Liver (tissue), 8 donors: ENCODE measurements at regions not wholly inside any gene's neighbourhood (a gene's known extent, or its start where the extent isn't known, plus 50 kb on each side); places are given as distances from the start of the nearest gene placed in this dataset.

ENCODE experiments used
- DNase-seq: peaks from one replicate; pipeline ENCODE4 v3.0.0-alpha.2; 2017; ENCODE audit warnings: low spot score
- H3K27ac ChIP-seq, 2 donors: one replicate each; pipeline ENCODE4 v1.7.0; 2013; ENCODE audit warnings: inconsistent platforms in 2 of 2, low read length in 2 of 2, control low read depth in 1 of 2, low read depth in 1 of 2, mild to moderate bottlenecking in 1 of 2
- H3K27me3 ChIP-seq, 4 donors: one replicate each; pipeline versions ENCODE4 v1.6.1 to v1.7.0; 2013; ENCODE audit warnings: low read length in 3 of 4, inconsistent platforms in 1 of 4, mild to moderate bottlenecking in 1 of 4, moderate library complexity in 1 of 4; ENCODE audit not compliant: control insufficient read depth in 4 of 4, insufficient read depth in 4 of 4
- H3K36me3 ChIP-seq, 4 donors: one replicate each; pipeline versions ENCODE4 v1.6.1 to v1.7.0; 2013; ENCODE audit warnings: low read length in 3 of 4, mild to moderate bottlenecking in 3 of 4, low read depth in 1 of 4, moderate library complexity in 1 of 4; ENCODE audit not compliant: control insufficient read depth in 4 of 4, insufficient read depth in 3 of 4
- H3K4me1 ChIP-seq, 4 donors: one replicate each; pipeline versions ENCODE4 v1.6.1 to v1.7.0; 2013; ENCODE audit warnings: low read length in 3 of 4, mild to moderate bottlenecking in 3 of 4, moderate library complexity in 1 of 4; ENCODE audit not compliant: control insufficient read depth in 4 of 4, insufficient read depth in 4 of 4
- H3K4me3 ChIP-seq, 3 donors: one replicate each; pipeline versions ENCODE4 v1.6.1 to v1.7.0; 2013; ENCODE audit warnings: low read length in 3 of 3, control low read depth in 1 of 3, low read depth in 1 of 3, mild to moderate bottlenecking in 1 of 3
- H3K9ac ChIP-seq, 2 donors: one replicate each; pipeline ENCODE4 v1.7.0; 2013; ENCODE audit warnings: low read length in 2 of 2, mild to moderate bottlenecking in 2 of 2, moderate library complexity in 2 of 2, control low read depth in 1 of 2, low read depth in 1 of 2
- H3K9me3 ChIP-seq, 4 donors: one replicate each; pipeline versions ENCODE4 v1.6.1 to v1.7.0; 2013; ENCODE audit warnings: low read length in 3 of 4; ENCODE audit not compliant: control insufficient read depth in 4 of 4
- EGR1 ChIP-seq, 2 donors: IDR thresholded peaks; 2 replicates each; pipeline ENCODE4 v1.6.1; 2016 to 2018; ENCODE audit warnings: antibody characterized with exemption in 2 of 2, low read depth in 2 of 2
- FOXA1 ChIP-seq: IDR thresholded peaks from 2 replicates; pipeline ENCODE4 v1.6.1; 2016; ENCODE audit warnings: antibody characterized with exemption
- FOXA2 ChIP-seq: IDR thresholded peaks from 2 replicates; pipeline ENCODE4 v1.6.1; 2016; ENCODE audit warnings: antibody characterized with exemption
- GABPA ChIP-seq, 2 donors: IDR thresholded peaks in 1 of 2; conservative IDR thresholded peaks in 1 of 2; 2 replicates each; pipeline ENCODE4 v1.6.1; 2016; ENCODE audit warnings: antibody characterized with exemption in 2 of 2, mild to moderate bottlenecking in 1 of 2, moderate library complexity in 1 of 2
- HNF4A ChIP-seq, 2 donors: conservative IDR thresholded peaks; 2 replicates each; pipeline ENCODE4 v1.6.1; 2016; ENCODE audit warnings: antibody characterized with exemption in 2 of 2, mild to moderate bottlenecking in 2 of 2
- HNF4G ChIP-seq: IDR thresholded peaks from 2 replicates; pipeline ENCODE4 v1.6.1; 2016; ENCODE audit warnings: antibody characterized with exemption
- JUND ChIP-seq, 2 donors: IDR thresholded peaks; 2 replicates each; pipeline ENCODE4 v1.6.1; 2016; ENCODE audit warnings: antibody characterized with exemption in 2 of 2
- NR2F2 ChIP-seq: IDR thresholded peaks from 2 replicates; pipeline ENCODE4 v1.6.1; 2016; ENCODE audit warnings: antibody characterized with exemption
- RAD21 ChIP-seq, 2 donors: IDR thresholded peaks; 2 replicates each; pipeline ENCODE4 v1.6.1; 2016; ENCODE audit warnings: antibody characterized with exemption in 2 of 2, mild to moderate bottlenecking in 2 of 2
- RXRA ChIP-seq, 2 donors: IDR thresholded peaks; 2 replicates each; pipeline ENCODE4 v1.6.1; 2017 to 2018; ENCODE audit warnings: antibody characterized with exemption in 2 of 2, mild to moderate bottlenecking in 1 of 2
- SP1 ChIP-seq: IDR thresholded peaks from 2 replicates; pipeline ENCODE4 v1.6.1; 2018; ENCODE audit warnings: antibody characterized with exemption, mild to moderate bottlenecking
- TAF1 ChIP-seq: conservative IDR thresholded peaks from 2 replicates; pipeline ENCODE4 v1.6.1; 2016; ENCODE audit warnings: antibody characterized with exemption, mild to moderate bottlenecking
- YY1 ChIP-seq: IDR thresholded peaks from 2 replicates; pipeline ENCODE4 v1.6.1; 2016; ENCODE audit warnings: antibody characterized with exemption, mild to moderate bottlenecking
- WGBS: extraction: QIAGEN DNeasy Blood & Tissue Kit; methylation state at CpG from one replicate; pipeline ENCODE4 v1.1.7; 2013; 5-methylcytosine and 5-hydroxymethylcytosine counted together
- TF ChIP-seq, protein P1 (sequence below): IDR thresholded peaks from 2 replicates; pipeline ENCODE4 v1.6.1; 2016; ENCODE audit warnings: antibody characterized with exemption
- TF ChIP-seq, protein P2 (sequence below): IDR thresholded peaks from 2 replicates; pipeline ENCODE4 v1.6.1; 2016; ENCODE audit warnings: antibody characterized with exemption
- TF ChIP-seq, protein P3 (sequence below): IDR thresholded peaks from 2 replicates; pipeline ENCODE4 v1.6.1; 2016; ENCODE audit warnings: antibody characterized with exemption
- TF ChIP-seq, protein P4 (sequence below): IDR thresholded peaks from 2 replicates; pipeline ENCODE4 v1.6.1; 2016; ENCODE audit warnings: antibody characterized with exemption, mild to moderate bottlenecking
- TF ChIP-seq, protein P5 (sequence below): fragments of 150-350 bp; IDR thresholded peaks from 2 replicates; pipeline ENCODE4 v1.5.1; 2017; ENCODE audit warnings: improper control_type of control experiment, low read depth, low read length; ENCODE audit not compliant: missing input control
- donor health status: healthy.
- donor health status: healthy.
- donor health status: healthy.
- donor health status: healthy.
- donor health status: healthy.

DNA sequence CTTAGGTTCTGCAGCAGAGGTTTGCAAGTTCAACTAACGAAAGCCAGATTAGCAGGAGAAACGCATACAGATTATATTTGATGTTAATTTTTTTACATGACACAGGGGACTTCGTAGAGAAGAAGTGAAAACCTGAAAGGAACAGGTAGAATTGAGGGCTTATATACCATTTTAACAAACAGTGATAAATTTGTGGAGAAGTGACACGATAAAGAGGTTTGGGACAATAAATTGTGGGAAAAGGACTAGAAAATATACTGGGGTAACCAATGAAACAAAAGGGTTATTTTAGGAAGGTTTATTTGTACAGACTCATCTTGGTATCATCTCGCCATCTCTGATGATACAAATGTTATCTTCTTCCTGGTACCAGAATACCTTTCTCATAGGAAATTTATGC, 452.9 kb downstream of the SETD4 start:
- H3K27me3 ChIP-seq = peaks cover 0 to 6% (median under 1%) of the 10 kb centered on the region in 4 donors
- no peak for TF ChIP-seq FOXA2
- H3K4me3 ChIP-seq = no peak overlapping the region
- no peaks in the 10 kb centered on the region for H3K9me3 ChIP-seq
- no peak overlapping the region for H3K9ac ChIP-seq
- WGBS = 80% methylated on average over 5 of the region's 5 CpGs
- no peak for DNase-seq
- H3K36me3 ChIP-seq = no peaks in the 10 kb centered on the region
- no peaks in the 10 kb centered on the region for H3K4me1 ChIP-seq
- H3K27ac ChIP-seq = no peak overlapping the region

DNA sequence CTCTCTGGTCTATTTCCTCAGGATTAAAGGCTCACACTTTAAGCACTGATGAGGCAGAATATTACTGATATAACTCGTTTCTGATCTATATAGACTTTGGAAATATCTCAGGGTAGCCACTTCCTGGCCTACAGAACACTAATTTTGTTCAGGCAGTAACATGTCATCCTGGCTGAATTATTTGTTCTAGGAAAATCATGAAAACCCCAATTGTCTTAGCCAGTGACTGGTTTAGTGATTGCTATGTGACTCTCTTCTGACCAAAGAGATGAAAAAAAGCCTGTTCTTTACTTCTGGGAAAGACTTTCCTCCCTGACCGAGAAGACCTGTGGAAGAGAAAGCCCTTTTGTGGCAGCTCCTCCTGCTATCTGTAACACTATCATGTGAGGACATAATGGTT, 453.7 kb downstream of the SETD4 start:
- H3K27me3 ChIP-seq = peaks cover 0 to 6% (median under 1%) of the 10 kb centered on the region in 4 donors
- no peaks in the 10 kb centered on the region for H3K36me3 ChIP-seq
- TF ChIP-seq, protein P1, sequence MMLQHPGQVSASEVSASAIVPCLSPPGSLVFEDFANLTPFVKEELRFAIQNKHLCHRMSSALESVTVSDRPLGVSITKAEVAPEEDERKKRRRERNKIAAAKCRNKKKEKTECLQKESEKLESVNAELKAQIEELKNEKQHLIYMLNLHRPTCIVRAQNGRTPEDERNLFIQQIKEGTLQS = no peak
- TF ChIP-seq FOXA2 (no peak), FOXA1 (no peak), SP1 (no peak), YY1 (no peak), GABPA (IDR thresholded peaks at IDR 0.05 in 1 of 2, conservative IDR thresholded peaks at IDR 0.05 in 1 of 2) (no peak), HNF4G (no peak), RXRA (IDR thresholded peaks at IDR 0.05) (no peak), EGR1 (IDR thresholded peaks at IDR 0.05; ENCODE audit: low read depth in 2 of 2) (no peak), TAF1 (no peak), HNF4A (conservative IDR thresholded peaks at IDR 0.05) (no peak), JUND (IDR thresholded peaks at IDR 0.05) (no peak), RAD21 (IDR thresholded peaks at IDR 0.05) (no peak), NR2F2 (no peak)
- TF ChIP-seq, protein P2, sequence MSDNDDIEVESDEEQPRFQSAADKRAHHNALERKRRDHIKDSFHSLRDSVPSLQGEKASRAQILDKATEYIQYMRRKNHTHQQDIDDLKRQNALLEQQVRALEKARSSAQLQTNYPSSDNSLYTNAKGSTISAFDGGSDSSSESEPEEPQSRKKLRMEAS = no peak
- TF ChIP-seq, protein P3, sequence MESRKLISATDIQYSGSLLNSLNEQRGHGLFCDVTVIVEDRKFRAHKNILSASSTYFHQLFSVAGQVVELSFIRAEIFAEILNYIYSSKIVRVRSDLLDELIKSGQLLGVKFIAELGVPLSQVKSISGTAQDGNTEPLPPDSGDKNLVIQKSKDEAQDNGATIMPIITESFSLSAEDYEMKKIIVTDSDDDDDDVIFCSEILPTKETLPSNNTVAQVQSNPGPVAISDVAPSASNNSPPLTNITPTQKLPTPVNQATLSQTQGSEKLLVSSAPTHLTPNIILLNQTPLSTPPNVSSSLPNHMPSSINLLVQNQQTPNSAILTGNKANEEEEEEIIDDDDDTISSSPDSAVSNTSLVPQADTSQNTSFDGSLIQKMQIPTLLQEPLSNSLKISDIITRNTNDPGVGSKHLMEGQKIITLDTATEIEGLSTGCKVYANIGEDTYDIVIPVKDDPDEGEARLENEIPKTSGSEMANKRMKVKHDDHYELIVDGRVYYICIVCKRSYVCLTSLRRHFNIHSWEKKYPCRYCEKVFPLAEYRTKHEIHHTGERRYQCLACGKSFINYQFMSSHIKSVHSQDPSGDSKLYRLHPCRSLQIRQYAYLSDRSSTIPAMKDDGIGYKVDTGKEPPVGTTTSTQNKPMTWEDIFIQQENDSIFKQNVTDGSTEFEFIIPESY = no peak
- TF ChIP-seq, protein P4, sequence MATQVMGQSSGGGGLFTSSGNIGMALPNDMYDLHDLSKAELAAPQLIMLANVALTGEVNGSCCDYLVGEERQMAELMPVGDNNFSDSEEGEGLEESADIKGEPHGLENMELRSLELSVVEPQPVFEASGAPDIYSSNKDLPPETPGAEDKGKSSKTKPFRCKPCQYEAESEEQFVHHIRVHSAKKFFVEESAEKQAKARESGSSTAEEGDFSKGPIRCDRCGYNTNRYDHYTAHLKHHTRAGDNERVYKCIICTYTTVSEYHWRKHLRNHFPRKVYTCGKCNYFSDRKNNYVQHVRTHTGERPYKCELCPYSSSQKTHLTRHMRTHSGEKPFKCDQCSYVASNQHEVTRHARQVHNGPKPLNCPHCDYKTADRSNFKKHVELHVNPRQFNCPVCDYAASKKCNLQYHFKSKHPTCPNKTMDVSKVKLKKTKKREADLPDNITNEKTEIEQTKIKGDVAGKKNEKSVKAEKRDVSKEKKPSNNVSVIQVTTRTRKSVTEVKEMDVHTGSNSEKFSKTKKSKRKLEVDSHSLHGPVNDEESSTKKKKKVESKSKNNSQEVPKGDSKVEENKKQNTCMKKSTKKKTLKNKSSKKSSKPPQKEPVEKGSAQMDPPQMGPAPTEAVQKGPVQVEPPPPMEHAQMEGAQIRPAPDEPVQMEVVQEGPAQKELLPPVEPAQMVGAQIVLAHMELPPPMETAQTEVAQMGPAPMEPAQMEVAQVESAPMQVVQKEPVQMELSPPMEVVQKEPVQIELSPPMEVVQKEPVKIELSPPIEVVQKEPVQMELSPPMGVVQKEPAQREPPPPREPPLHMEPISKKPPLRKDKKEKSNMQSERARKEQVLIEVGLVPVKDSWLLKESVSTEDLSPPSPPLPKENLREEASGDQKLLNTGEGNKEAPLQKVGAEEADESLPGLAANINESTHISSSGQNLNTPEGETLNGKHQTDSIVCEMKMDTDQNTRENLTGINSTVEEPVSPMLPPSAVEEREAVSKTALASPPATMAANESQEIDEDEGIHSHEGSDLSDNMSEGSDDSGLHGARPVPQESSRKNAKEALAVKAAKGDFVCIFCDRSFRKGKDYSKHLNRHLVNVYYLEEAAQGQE = no peak
- TF ChIP-seq, protein P5, sequence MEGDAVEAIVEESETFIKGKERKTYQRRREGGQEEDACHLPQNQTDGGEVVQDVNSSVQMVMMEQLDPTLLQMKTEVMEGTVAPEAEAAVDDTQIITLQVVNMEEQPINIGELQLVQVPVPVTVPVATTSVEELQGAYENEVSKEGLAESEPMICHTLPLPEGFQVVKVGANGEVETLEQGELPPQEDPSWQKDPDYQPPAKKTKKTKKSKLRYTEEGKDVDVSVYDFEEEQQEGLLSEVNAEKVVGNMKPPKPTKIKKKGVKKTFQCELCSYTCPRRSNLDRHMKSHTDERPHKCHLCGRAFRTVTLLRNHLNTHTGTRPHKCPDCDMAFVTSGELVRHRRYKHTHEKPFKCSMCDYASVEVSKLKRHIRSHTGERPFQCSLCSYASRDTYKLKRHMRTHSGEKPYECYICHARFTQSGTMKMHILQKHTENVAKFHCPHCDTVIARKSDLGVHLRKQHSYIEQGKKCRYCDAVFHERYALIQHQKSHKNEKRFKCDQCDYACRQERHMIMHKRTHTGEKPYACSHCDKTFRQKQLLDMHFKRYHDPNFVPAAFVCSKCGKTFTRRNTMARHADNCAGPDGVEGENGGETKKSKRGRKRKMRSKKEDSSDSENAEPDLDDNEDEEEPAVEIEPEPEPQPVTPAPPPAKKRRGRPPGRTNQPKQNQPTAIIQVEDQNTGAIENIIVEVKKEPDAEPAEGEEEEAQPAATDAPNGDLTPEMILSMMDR = no peak
- H3K4me3 ChIP-seq = no peak overlapping the region
- H3K9ac ChIP-seq = no peak overlapping the region
- H3K4me1 ChIP-seq = no peaks in the 10 kb centered on the region
- no peak overlapping the region for H3K27ac ChIP-seq
- H3K9me3 ChIP-seq = no peaks in the 10 kb centered on the region
- 72% methylated on average over 2 of the region's 2 CpGs for WGBS
- DNase-seq = no peak
